Osteoblast (primary cell): ENCODE measurements at regions not wholly inside any gene's neighbourhood (a gene's known extent, or its start where the extent isn't known, plus 50 kb on each side); places are given as distances from the start of the nearest gene placed in this dataset.
"Not testable (repeated sequence)": the region's sequence is repeated elsewhere in the genome, so short reads cannot be mapped to it uniquely, and the experiment has no call there.

Experiments
- DNase-seq: peaks from one replicate; pipeline ENCODE4 v3.0.0; 2011; ENCODE audit warnings: low spot score, mixed read lengths; ENCODE audit not compliant: insufficient read length; ENCODE audit errors: missing footprints
- H2AFZ ChIP-seq: 2 replicates; pipeline ENCODE4 v1.6.0; 2011; ENCODE audit warnings: mild to moderate bottlenecking, low read length
- H3K27ac ChIP-seq: 2 replicates; pipeline ENCODE4 v1.5.1; 2011; ENCODE audit warnings: mild to moderate bottlenecking, low read depth, low read length, moderate library complexity
- H3K27me3 ChIP-seq: 2 replicates; pipeline ENCODE4 v1.6.0; 2012; ENCODE audit warnings: mild to moderate bottlenecking, control low read depth, inconsistent platforms, low read length, moderate library complexity; ENCODE audit not compliant: insufficient read depth
- H3K36me3 ChIP-seq: 2 replicates; pipeline ENCODE4 v1.5.1; 2011; ENCODE audit warnings: mild to moderate bottlenecking, low read length, control low read depth, moderate library complexity; ENCODE audit not compliant: insufficient read depth
- H3K4me1 ChIP-seq: 2 replicates; pipeline ENCODE4 v1.5.1; 2011; ENCODE audit warnings: mild to moderate bottlenecking, low read length, control low read depth, moderate library complexity; ENCODE audit not compliant: insufficient read depth
- H3K4me2 ChIP-seq: 2 replicates; pipeline ENCODE4 v1.6.0; 2011; ENCODE audit warnings: mild to moderate bottlenecking, low read length; ENCODE audit not compliant: insufficient read depth
- H3K4me3 ChIP-seq: fragments of 200-600 bp; sonication (generic); 3 replicates; pipeline ENCODE4 v1.5.1; 2012; ENCODE audit warnings: mild to moderate bottlenecking, low read length, inconsistent platforms; ENCODE audit not compliant: insufficient read depth
- H3K79me2 ChIP-seq: 2 replicates; pipeline ENCODE4 v1.6.0; 2012; ENCODE audit warnings: mild to moderate bottlenecking, low read length, control low read depth, inconsistent platforms; ENCODE audit not compliant: insufficient read depth
- H3K9me3 ChIP-seq: 2 replicates; pipeline ENCODE4 v1.5.1; 2011; ENCODE audit warnings: low read depth, low read length, control low read depth
- H4K20me1 ChIP-seq: 2 replicates; pipeline ENCODE4 v1.6.0; 2012; ENCODE audit warnings: mild to moderate bottlenecking, low read length, control low read depth; ENCODE audit not compliant: insufficient read depth
- TF ChIP-seq, protein P1 (sequence below): IDR thresholded peaks from 2 replicates; pipeline ENCODE4 v1.5.1; 2011; ENCODE audit warnings: mild to moderate bottlenecking, low read depth, low read length, moderate library complexity; ENCODE audit errors: extremely low read depth

DNA sequence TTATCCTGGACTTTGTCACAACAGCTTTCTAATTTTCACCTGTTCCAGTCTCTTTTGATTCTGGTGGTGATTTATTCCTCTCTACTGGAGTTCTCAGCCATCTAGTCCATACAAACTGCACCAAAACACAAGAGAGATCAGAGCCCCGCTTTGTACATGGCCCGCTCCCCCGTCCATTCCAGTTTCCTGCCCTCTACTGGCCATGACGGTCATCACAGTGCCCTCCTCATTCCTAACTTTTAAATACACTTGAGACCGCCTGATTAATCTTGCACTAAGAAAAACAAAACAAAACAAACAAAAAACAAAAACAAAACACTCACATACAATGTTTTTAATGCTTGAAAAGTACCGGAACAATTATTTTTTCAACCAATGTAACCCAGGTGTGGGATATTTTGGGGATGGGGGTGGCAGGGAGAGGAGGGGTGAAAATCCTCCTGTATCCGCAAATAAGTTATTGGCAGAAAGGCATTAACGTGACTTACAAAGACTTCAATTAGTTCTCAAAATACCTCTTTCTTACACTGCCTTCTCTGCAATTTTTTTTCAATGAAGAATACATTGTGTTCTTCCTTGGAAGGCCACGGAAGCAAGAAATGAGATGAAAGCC is 84.8 kb upstream of the PAM start:
- Histone ChIP-seq H3K4me3 (no peak overlapping the region), H3K36me3 (no peaks in the 10 kb centered on the region), H4K20me1 (no peaks in the 10 kb centered on the region), H3K79me2 (no peaks in the 10 kb centered on the region), H2AFZ (no peak overlapping the region), H3K27me3 (peaks cover 3% of the 10 kb centered on the region), H3K9me3 (no peaks in the 10 kb centered on the region), H3K4me2 (no peak overlapping the region), H3K4me1 (no peaks in the 10 kb centered on the region), H3K27ac (no peak overlapping the region)
- peak; percentile 89 for DNase-seq
- TF ChIP-seq, protein P1, sequence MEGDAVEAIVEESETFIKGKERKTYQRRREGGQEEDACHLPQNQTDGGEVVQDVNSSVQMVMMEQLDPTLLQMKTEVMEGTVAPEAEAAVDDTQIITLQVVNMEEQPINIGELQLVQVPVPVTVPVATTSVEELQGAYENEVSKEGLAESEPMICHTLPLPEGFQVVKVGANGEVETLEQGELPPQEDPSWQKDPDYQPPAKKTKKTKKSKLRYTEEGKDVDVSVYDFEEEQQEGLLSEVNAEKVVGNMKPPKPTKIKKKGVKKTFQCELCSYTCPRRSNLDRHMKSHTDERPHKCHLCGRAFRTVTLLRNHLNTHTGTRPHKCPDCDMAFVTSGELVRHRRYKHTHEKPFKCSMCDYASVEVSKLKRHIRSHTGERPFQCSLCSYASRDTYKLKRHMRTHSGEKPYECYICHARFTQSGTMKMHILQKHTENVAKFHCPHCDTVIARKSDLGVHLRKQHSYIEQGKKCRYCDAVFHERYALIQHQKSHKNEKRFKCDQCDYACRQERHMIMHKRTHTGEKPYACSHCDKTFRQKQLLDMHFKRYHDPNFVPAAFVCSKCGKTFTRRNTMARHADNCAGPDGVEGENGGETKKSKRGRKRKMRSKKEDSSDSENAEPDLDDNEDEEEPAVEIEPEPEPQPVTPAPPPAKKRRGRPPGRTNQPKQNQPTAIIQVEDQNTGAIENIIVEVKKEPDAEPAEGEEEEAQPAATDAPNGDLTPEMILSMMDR = peak; percentile 81

DNA sequence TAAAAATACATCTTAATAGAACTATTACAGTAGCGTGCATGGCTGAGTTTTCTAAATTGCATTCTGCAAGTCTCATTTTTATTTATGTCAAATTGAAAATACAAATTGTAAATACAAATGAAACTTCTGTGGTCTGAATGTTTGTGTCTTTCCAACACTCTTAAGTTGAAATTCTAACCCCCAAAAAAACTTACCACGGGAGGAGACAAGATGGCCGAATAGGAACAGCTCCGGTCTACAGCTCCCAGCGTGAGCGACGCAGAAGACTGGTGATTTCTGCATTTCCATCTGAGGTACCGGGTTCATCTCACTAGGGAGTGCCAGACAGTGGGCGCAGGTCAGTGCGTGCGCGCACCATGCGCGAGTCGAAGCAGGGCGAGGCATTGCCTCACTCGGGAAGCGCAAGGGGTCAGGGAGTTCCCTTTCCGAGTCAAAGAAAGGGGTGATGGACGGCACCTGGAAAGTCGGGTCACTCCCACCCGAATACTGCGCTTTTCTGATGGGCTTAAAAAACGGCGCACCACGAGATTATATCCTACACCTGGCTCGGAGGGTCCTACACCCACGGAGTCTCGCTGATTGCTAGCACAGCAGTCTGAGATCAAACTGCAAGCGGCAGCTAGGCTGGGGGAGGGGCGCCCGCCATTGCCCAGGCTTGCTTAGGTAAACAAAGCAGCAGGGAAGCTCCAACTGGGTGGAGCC is 83.9 kb upstream of the PAM start:
- H3K79me2 ChIP-seq, DNase-seq, H4K20me1 ChIP-seq, H2AFZ ChIP-seq, H3K4me1 ChIP-seq, H3K27me3 ChIP-seq, H3K4me2 ChIP-seq, H3K4me3 ChIP-seq, H3K36me3 ChIP-seq, H3K9me3 ChIP-seq, H3K27ac ChIP-seq: not testable (repeated sequence)

DNA sequence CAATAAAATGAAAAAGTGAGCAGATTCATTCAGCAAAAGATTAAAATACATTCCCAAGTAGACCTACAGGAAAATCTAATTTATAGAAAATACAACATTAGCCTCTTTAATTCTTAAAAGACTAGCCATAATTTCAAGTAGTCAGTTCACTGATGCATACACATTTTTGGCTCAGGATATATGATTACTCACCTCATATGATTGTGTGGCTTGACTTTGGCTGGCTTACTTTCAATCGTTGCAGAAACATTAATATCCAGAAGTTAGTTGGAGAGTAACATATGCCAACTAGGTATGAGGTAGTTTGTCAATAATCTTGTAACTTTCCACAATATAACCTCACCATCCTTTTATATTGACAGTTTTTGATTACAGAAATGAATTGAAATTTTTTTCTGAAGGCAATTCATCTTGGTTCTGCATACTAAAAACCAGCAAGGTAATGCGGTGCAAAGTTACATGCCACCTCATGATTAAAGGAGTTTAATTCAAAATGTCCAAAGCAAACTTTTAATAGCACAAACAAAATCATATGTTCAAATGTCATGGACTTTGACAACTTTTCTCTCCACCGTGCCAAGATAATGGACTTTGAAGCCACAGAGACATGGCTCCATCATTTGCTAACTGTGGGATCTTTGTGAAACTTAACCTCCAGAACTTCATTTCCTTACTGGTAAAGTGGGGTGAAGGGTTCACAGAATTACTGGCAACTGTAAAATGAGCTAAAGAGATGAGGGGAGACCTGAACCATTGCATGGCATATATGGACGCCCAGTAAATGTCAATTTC is 76.6 kb upstream of the PAM start:
- Histone ChIP-seq H3K4me3 (no peak overlapping the region), H3K79me2 (no peaks in the 10 kb centered on the region), H3K27me3 (no peaks in the 10 kb centered on the region), H3K27ac (no peak overlapping the region), H3K36me3 (no peaks in the 10 kb centered on the region), H2AFZ (no peak overlapping the region), H3K9me3 (no peaks in the 10 kb centered on the region), H4K20me1 (no peaks in the 10 kb centered on the region), H3K4me2 (no peak overlapping the region), H3K4me1 (peaks cover 10% of the 10 kb centered on the region)
- peak; percentile 61 for DNase-seq
- TF ChIP-seq, protein P1 = no peak

DNA sequence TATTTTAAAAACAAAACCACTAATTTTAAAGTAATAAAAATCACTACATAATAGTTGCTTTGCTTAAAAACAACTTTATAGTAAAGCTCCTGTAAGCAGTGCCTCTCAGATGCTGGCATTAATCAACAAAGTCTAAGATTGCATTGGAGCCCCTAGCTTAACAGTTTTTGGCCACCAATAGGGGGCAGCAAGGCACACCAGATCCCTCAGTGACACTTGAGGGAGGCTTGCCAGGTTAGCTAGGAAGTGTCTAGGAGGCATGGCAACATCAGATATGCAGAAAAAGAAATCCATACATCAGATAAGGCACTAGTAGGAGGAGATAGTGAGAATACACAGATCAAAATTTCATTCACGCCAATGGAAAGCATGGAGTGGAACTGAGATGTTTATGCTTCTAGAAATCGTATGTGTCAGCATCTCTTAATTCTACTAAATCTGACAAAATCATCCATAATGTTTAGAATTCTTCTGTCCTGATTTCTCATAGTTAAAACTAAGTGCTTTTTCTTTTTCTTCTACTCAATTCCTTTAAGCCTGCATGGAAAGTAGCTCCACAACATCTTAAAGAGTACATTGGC is 73.6 kb upstream of the PAM start:
- no peaks in the 10 kb centered on the region for H3K9me3 ChIP-seq
- no peaks in the 10 kb centered on the region for H3K79me2 ChIP-seq
- no peaks in the 10 kb centered on the region for H4K20me1 ChIP-seq
- TF ChIP-seq, protein P1 = peak; percentile 94
- no peaks in the 10 kb centered on the region for H3K36me3 ChIP-seq
- H3K4me3 ChIP-seq = no peak overlapping the region
- H3K27me3 ChIP-seq = no peaks in the 10 kb centered on the region
- no peak overlapping the region for H2AFZ ChIP-seq
- H3K27ac ChIP-seq = no peak overlapping the region
- peaks cover 10% of the 10 kb centered on the region for H3K4me1 ChIP-seq
- peak; percentile 21 for DNase-seq
- H3K4me2 ChIP-seq = no peak overlapping the region
